GM12875 (cell line): ENCODE measurements at regions not wholly inside any gene's neighbourhood (a gene's known extent, or its start where the extent isn't known, plus 50 kb on each side); places are given as distances from the start of the nearest gene placed in this dataset.

Experiments
- H3K4me3 ChIP-seq: one replicate; pipeline ENCODE4 v1.5.1; 2011; ENCODE audit warnings: low read depth, low read length, control low read depth
- CTCF ChIP-seq: IDR thresholded peaks from 2 replicates; pipeline ENCODE4 v1.5.1; 2011; ENCODE audit warnings: low read depth, mild to moderate bottlenecking, control low read depth, inconsistent platforms, low read length, moderate library complexity, borderline replicate concordance; ENCODE audit not compliant: insufficient read depth

- no peak overlapping the region for H3K4me3 ChIP-seq
- no peak for TF ChIP-seq CTCF
These were observed 195.8 kb downstream of the HIPK3 start for GRCh38 chr11:33452836-33453624.

- no peak for TF ChIP-seq CTCF
- no peak overlapping the region for H3K4me3 ChIP-seq
These were observed 194.2 kb downstream of the HIPK3 start for GRCh38 chr11:33451364-33451763.

GRCh38 chr11:33449798-33450197, 192.6 kb downstream of the HIPK3 start:
- TF ChIP-seq CTCF, result no peak
- H3K4me3 ChIP-seq, result no peak overlapping the region

GRCh38 chr11:33448461-33449130, 191.4 kb downstream of the HIPK3 start:
- TF ChIP-seq CTCF, result no peak
- H3K4me3 ChIP-seq, result no peak overlapping the region

GRCh38 chr11:33445761-33446161, 188.6 kb downstream of the HIPK3 start:
- no peak overlapping the region for H3K4me3 ChIP-seq
- no peak for TF ChIP-seq CTCF

GRCh38 chr11:33444835-33445594, 187.8 kb downstream of the HIPK3 start:
- TF ChIP-seq CTCF, result no peak
- H3K4me3 ChIP-seq, result no peak overlapping the region
